SW480 (cell line): ENCODE measurements at regions not wholly inside any gene's neighbourhood (a gene's known extent, or its start where the extent isn't known, plus 50 kb on each side); places are given as distances from the start of the nearest gene placed in this dataset.
"Not testable (repeated sequence)": the region's sequence is repeated elsewhere in the genome, so short reads cannot be mapped to it uniquely, and the experiment has no call there.

Experiments used
- DNase-seq: peaks from one replicate; pipeline ENCODE4 v3.0.0-alpha.2; 2016; ENCODE audit warnings: low spot score

DNA sequence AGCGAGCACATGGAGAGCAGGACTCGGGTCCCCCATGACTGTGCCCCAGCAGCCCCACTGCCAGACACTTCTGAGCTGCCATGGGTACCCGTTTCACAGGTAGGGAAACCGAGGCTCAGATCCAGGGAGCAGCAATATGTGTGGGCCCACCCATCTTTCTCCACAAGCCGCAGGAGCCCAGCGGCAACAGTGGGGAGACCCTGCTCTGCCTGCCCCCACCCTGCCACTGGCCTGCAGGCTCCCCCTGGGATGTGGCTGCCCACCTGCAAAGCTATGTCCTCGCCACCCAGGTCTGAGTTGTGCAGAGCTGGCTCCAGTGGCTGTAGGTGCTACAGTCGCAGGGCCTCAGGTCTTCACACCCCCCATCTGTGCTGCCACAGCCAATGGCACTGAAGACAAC lies 50.6 kb upstream of the C1QTNF9B start:
- no peak for DNase-seq

DNA sequence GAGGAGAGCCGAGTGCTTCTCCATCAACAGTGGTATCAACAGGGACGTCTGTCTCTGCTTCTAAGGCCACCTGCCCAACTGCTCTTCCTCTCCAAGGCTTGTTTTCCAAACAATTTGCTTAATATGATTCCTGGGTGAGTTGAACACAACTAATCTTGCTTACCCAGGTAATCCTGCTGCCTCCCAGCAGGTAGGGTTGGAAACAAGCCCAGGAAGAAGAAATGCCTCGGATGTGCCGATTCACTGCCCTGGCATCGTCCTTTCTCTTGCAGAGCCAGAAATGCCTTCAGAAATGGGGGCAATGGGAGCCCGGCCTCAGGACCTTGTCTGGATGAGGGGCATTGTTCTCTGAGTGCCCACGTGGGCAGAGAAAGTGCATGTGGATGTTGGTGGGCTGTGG lies 51.9 kb upstream of the C1QTNF9B start:
- no peak for DNase-seq

DNA sequence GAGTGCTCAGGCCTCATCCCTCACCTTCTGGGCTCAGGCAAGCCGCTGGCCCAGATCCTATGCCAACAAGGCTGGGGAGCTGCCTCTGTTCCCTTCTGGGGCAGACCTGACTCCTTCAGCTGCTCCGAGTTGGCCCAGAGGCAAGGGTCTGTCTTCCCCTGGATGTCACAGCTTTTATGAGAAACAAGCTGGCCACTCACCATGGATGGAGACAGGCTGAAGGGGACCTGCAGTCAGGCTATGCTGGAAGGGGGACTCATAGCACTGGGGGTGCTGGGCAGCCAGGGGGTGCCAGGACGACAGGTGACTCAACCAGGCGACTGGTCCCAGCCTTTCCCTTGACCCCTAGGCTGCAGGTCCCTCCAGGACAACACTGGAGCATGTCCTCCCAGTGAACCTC lies 52.4 kb upstream of the C1QTNF9B start:
- no peak for DNase-seq

DNA sequence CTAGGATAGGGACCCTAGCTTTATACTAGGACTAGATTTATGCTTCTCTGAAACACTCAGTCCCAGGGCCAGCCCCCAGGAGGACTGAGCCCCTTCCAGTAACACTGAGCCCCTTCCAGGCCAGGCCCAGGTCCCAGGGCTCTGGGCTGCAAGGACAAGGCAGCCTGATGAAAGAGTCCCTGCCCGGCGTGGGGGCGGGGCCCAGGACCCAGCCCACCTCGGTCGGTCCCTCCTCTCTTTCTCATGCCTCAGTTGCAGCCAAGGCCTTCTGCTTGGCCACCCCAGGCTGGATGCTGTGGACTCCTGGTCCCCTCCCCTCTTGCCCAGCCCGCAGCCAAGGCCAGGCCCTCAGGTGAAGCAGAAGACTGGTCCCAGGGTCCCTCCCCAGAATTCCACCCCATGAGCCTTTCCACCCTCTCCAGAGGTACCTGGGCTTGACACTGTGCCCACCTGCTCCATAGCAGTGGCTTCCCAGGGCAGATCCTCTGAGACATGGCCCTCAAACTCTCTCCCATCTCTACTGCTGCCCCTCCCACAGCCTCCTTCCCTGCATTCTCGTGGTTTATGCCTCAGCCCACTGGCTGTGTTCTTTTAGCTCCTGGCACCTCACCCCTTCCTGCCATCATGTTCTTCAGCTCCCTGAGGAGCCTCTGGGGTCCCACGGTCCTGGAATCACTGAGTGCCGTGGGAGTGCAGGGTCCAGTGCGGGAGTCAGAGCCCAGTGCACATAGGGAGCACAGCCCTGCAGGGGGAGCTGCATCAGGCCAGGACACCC lies 53.6 kb upstream of the C1QTNF9B start:
- DNase-seq = no peak

DNA sequence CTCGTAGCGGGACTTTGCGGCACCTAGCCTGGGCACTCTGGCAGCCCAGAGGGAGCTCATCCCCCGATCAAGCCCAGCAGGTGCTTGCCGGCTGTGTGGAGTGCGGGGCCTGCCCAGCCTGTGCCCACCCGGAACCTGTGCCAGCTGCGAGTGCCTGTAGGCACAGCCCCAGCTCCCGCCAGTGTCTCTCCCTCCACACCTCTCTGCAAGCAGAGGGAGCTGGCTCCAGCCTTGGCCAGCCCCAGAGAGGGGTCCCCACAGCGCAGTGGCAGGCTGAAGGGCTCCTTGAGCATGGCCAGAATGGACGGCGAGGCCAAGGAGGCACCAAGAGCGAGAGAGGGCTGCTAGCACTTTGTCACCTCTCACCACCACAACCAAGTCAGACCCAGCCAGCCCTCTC lies 55.5 kb upstream of the C1QTNF9B start:
- no peak for DNase-seq

DNA sequence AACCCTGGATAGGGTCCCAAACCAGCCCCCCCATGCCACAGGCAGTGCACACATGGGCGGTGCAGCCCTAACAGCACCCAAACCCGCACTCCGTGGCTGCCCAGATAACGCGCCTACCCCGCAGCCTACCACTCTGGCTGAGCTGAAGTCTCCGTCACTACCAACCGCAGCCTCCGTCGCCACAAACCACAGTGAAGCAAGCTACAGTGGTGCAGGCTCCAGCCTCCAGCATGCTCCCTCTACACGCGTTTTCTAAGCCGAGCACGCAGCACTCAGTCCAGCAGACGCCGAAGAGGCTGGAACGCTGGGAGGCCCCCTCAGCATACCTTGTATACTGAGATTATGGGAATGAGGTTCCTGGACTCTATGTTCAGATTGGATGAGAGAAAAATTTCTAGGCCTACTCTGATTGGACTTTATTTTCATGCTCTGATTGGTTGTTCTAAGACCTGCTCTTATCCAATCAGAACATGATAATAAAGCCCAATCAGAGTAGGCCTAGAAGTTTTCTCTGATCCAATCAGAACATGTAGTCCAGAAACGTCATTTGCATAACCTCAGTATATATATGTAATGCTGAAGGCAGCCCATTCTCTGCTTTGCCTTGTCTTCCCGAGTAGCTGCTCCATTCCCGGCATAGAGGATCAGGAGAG lies 56.7 kb upstream of the C1QTNF9B start:
- DNase-seq = peak; percentile 23

DNA sequence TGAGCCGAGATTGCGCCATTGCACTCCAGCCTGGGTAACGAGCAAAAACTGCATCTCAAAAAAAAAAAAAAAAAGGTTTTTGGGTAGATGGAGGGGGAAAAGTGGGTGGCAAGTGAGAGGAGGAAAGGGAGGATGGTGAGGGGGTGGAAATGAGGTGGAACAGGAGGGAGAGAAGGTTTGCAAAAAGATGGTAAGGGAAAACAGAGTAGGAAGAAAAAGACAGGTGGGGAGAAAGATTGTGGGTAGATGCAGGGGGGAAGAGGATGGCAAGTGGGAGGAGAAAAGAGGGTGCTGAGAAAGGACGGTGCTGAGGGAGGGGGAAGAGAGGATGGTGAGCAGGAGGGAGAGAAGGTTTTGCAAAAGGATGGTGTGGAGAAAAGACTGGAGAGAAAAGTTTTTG lies 57.8 kb upstream of the C1QTNF9B start:
- no peak for DNase-seq

DNA sequence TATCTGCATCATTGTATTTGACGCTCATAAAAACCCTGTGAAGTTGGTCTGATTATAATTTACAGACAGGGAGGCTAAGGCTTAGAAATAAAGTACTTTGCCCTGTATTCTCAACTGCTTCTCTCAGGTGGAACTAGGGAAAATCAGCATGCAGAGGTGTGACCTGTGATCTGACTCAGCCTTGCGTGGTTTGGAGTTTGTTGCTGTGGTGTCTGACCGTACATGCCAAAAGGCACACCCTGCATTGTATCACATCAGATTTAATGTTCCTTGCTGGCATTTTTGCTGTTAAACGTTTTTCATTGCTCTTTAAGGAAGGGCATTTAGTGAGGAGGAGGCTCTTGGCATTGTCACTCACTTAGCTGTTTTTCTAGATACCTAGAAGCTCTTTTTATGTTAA lies 58.8 kb upstream of the C1QTNF9B start:
- DNase-seq = peak; percentile 90

DNA sequence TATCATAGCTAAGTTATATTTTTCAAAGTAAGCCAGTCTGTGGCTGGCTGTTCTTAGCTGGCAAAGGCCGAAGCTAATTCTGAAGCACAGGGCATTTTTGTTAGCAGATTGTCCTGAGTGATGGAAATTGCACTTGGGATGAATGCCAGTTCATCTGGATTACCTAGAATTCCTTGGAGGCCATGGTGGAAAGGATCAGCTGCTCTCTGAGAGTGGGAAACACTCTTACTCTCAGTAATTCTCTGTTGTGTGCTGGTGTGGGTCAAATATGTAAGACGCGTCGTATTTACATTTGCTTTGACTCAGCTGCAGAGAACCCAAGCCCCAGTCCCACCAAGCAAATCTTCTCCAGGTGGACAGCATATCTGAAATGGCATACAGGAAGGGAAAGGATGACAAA lies 60.7 kb upstream of the C1QTNF9B start:
- no peak for DNase-seq

DNA sequence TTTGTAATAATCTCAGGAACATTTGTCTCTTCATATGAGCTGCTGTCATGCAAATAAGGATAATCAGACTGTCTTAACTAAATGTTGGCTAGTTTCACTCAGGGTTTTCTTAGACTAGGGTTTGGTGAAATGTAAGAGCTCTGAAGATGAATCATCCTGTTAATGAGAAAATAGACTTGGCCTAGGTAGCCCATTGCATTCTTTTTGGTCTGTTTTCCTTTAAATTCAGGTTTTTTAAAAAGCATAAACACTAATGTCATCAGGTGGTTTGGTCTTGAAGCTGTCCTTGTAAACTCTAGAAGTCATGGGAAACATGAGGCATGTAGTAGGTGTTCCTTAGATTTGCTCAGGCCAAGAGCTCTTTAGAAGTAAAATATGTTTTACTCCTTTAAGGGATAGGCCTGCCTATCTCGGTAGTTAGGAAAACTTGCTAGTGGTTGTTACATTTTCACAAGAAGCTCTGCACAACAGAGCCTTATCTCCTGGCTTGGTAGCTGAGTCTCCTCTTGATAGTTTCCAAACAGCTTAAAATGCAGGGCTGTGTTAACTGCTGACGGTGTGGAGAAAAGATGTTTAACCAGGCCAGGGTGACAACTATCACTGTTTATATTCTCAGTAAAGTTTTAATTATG lies 62.0 kb upstream of the C1QTNF9B start:
- DNase-seq = no peak

DNA sequence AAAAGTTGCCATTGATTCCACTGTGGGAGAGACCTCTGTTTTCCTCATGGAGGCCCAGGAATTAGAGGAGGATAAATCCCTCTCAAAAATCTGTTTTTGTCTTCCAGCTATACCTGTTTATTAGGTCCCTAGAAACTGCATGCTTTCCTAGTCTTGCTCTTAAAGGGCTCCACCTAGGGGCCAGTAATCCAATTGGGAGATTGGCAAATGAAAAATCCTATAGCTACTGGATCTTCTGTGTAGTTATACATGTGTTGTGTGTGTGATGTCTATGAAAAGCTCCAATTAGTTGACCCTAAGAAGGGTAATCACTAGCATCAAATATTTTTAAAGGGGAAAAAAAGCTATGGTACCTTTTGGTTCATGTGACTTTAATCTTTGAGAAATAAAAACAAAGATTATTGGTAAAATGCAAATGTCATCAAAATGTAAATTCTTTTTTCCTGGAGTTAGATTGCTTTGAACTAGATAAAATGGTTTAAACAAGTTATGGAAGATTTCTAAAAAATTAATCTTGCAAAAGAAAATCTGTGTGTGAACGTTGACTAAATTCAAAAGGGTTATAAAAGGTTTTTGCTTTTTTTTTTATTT lies 63.4 kb upstream of the C1QTNF9B start:
- DNase-seq = peak; percentile 72

DNA sequence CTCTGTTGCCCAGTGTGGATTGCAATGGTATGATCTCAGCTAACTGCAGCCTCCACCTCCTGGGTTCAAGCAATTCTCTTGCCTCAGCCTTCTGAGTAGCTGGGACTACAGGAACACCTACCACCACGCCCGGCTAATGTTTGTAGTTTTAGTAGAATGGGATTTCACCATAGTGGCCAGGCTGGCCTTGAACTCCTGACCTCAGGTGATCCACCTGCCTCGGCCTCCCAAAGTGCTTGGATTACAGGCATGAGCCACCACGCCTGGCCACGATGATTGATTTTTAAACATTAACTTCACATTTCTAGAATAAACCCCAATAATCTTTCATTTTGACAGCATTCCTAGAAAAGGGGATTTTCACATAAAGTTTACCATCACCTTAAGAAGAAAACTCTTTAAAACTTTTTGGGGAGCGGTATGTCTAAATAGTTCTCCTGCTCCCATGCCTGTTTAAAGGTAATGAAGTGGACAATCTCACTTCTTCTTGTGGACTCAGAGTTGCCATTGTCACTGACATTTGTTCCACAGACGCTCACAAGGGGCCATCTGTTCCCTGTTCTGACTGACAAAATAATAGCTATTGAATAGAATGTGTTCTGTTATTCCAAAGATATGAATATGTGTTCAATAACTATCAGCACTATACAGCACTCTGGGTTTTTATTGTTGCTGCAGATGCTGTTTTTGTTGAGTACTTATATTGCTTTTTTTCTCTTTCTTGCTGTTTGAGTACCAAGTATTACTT lies 66.1 kb upstream of the C1QTNF9B start:
- DNase-seq = no peak

DNA sequence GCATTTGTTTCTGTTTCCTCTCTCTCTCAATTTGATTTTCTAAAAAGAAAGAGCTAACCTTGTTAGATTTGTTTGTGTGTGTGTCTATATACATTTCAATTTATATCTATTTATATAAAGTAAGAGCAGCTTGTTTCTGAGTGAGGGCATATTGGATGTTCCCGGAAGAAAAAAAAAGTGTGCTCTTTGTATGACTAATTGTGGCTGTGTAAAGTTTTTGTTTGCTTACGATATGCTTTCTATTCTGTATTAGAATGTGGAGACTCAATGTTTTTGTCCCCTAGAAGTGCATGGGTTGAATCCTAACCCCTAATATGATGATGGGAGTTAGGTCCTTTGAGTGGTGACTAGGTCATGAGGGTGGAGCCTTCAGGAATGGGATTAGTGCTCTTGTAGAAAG lies 66.6 kb upstream of the C1QTNF9B start:
- no peak for DNase-seq

DNA sequence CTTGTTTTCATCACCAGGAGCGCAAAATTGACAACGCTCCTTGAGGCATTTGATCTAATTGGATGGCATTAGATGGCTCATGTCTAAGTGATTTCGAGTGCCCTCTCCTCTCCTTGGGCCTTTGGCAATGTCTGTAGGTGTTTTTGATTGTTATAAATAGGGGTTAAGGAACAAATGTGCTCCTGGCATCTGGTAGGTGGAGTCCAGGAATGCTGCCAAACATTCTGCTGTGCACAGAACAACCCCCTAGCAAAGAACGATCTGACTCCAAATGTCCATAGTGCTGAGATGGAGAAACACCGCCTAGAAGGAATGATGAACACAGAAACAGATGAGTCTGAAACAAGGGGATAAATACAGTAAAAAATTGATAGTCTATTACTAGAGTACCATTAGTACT lies 68.0 kb upstream of the C1QTNF9B start:
- DNase-seq = no peak

DNA sequence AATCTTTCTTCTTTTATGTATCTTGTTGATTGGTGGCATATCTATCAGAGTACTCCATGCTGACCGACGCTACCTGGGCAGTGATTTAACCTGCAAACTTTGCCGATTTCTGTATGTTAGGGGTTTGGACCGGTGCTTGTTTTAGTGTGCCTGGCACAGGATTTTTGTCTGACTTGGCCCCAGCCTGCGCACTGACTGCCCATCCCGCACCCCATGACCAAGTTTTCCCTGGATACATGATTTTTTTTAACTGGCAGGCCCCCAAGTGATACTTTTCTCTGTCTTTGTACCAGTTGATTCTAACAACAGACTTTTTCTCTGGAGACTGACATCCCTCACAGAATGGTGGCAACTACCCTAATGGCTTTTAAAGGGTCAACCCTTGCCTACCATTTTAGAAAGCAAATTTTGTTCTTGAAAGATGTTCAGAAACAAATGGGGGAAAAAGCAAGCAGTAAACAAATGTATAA lies 69.0 kb upstream of the C1QTNF9B start:
- DNase-seq = no peak

DNA sequence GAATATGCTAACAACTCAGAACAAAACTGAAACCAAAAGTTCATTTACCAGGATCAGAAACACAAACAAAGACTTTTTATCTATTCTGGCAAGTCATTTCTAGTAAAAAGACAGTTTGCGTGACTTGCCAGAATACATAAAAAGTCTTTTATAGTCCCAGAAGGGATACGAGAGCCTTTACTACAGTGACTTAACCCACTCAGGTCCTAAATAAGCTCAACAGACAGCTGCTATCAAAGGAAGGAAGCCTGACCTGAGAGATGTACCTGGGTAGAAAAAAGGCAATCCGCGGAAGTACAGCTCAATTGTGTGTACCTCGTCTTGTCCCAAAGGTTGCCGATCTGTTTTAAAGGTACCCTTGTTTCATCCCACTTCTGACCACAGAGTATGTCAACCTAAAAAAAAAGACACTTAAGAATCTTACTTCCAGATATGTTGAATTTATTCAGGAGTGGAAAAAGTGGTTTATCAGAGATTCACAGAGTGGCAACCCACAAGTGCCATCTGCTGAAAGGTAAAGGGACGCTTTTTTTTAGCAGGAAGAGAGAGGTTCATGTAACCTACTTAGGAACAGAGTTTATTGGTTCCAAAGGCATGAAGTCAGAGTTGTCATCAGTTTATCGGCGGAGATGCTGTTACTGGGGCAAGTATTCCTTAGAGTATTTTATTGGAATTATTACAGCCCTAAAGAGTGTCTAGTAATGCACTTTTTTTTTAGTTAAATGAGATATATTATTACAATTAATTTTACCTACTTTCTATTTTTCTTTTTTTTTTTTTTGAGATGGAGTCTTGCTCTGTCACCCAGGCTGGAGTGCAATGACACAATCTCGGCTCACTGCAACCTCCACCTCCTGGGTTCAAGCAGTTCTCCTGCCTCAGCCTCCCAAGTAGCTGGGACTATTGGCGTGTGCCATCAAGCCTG lies 69.7 kb upstream of the C1QTNF9B start:
- no peak for DNase-seq

DNA sequence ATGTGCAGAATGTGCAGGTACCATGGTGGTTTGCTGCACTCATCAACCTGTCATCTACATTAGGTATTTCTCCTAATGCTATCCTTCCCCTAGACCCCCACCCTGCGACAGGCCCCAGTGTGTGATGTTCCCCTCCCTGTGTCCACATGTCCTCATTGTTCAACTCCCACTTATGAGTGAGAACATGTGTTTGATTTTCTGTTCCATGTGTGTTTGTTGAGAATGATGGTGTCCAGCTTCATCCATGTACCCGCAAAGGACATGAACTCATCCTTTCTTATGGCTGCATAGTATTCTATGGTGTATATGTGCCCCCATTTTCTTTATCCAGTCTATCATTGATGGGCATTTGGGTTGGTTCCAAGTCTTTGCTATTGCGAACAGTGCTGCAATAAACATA lies 70.5 kb upstream of the C1QTNF9B start:
- not testable (repeated sequence) for DNase-seq

DNA sequence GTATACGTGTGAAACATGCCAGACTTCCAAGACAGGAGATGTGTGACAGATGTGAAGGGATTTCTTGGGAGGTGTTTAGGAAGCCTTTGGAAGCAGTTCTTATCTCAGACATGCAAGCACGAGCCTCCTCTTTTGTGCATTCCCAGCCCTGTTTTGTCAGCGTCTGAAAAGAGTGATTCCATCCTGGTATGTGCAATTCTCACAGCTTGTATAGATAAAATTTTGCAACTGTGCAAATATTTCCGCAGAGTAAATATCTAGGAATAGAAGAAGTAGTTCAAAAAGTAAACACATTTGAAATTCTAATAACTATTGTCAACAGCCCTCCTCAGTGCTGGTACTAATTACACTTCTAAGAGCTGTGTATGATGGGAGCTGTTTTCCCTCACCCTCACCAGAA lies 72.3 kb upstream of the C1QTNF9B start:
- DNase-seq = no peak

DNA sequence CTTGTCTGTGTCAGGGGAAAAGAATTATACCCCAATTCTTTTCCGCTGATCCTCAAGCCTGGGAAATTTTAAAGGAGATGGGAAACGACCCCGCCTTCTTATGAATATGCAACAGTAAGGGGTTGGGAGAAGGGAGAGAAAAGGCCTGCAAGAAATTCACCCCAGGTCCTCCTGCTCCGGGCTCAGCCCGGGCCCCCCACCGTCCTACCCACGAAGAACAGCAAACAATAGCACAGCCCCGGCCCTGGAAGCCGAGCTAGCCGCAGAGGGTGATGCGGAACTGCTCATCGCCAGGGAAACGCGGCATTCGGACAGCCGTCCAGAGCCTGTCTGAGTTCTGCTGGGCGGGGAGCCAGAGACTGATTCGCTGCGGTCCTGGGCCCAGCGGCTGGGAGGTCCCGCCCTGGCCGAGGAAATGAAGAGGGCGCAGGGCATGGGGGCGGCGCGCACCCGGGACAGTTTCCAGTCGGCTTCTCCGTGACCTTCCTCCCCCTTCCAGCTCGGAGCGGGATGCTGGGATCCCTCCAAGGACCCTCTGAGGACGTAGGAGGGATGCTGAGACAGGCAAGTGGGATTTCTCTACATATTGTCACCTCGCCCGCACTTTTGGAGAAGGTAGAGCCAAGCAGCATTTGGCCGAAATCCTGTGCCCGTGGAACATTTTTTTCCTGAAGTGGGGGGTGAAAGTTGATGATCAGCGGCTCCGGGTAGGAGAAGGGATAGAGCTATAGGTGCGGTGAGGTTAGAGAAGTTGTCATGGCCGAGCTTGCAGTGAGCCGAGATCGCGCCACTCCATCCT lies 82.3 kb upstream of the C1QTNF9B start:
- peak; percentile 53 for DNase-seq

DNA sequence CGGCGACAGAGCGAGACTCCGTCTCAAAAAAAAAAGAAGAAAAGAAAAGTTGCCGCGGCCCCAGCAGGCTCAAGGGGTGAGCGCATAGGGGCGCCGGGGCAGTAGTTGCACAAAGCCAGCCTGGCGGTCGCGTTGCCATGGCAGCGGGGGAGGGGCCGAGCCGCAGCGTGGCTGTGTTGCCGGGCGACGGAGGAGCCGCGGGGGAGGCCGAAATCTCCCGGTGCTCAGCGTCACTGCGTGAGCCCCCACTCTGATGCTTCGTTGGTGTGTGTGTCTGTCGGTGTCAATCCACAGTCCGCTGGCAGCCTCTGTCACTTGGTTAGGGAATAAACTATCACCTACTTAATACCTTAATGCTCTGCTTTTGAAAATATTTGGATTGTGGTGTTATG lies 82.9 kb upstream of the C1QTNF9B start:
- DNase-seq = peak; percentile 62
